ENCODE measurements at regions not wholly inside any gene's neighbourhood (a gene's known extent, or its start where the extent isn't known, plus 50 kb on each side); places are given as distances from the start of the nearest gene placed in this dataset.

- Histone ChIP-seq H3K9me3 (no peaks in the 10 kb centered on the region), H3K27ac (no peak overlapping the region), H3K27me3 (peaks cover 0 to 11% (median 0%) of the 10 kb centered on the region in 9 donors), H3K36me3 (no peaks in the 10 kb centered on the region), H3K4me1 (no peaks in the 10 kb centered on the region), H3K4me3 (no peak overlapping the region)
- 78 to 88% (median 85%) methylated on average over 8 of the region's 8 CpGs for WGBS, 4 donors
- DNase-seq (no peak), ATAC-seq (no peak)
- TF ChIP-seq CTCF (IDR thresholded peaks at IDR 0.05): no peak
- TF ChIP-seq POLR2A (IDR thresholded peaks at IDR 0.05): no peak
- intact Hi-C loops (cut with DNase I): no loop called here
Observed at GRCh38 chr20:43364001-43364400, 93.7 kb upstream of the SRSF6 start.

- Histone ChIP-seq H3K9me3 (no peaks in the 10 kb centered on the region), H3K4me1 (no peaks in the 10 kb centered on the region), H3K27ac (no peak overlapping the region), H3K27me3 (peaks cover 0 to 11% (median 0%) of the 10 kb centered on the region in 9 donors), H3K4me3 (no peak overlapping the region), H3K36me3 (no peaks in the 10 kb centered on the region)
- TF ChIP-seq POLR2A (IDR thresholded peaks at IDR 0.05) (no peak), CTCF (IDR thresholded peaks at IDR 0.05) (no peak)
- no peak for ATAC-seq
- no peak for DNase-seq
- intact Hi-C loops (cut with DNase I): no loop called here
- WGBS, 4 donors: 77 to 83% (median 79%) methylated on average over 13 of the region's 13 CpGs
Observed at GRCh38 chr20:43363506-43363905, 94.2 kb upstream of the SRSF6 start.

- H3K4me1 ChIP-seq: no peaks in the 10 kb centered on the region
- DNase-seq (no peak), ATAC-seq (no peak)
- intact Hi-C loops (cut with DNase I): no loop called here
- H3K36me3 ChIP-seq: no peaks in the 10 kb centered on the region
- 70 to 92% (median 83%) methylated on average over 4 of the region's 4 CpGs for WGBS, 4 donors
- H3K4me3 ChIP-seq: no peak overlapping the region
- H3K9me3 ChIP-seq: no peaks in the 10 kb centered on the region
- TF ChIP-seq CTCF (IDR thresholded peaks at IDR 0.05): no peak
- TF ChIP-seq POLR2A (IDR thresholded peaks at IDR 0.05): no peak
- H3K27me3 ChIP-seq: peaks cover 0 to 11% (median 0%) of the 10 kb centered on the region in 9 donors
- H3K27ac ChIP-seq: no peak overlapping the region
Observed at GRCh38 chr20:43361526-43361925, 96.2 kb upstream of the SRSF6 start.

GRCh38 chr20:43360016-43360415 lies 97.7 kb upstream of the SRSF6 start:
- intact Hi-C loops (cut with DNase I): no loop called here

More at GRCh38 chr20:43360016-43360415, 97.7 kb upstream of the SRSF6 start:
- H3K27me3 ChIP-seq: peaks cover 0 to 6% (median 0%) of the 10 kb centered on the region in 9 donors
- H3K36me3 ChIP-seq: no peaks in the 10 kb centered on the region
- DNase-seq: no peak
- no peak overlapping the region for H3K27ac ChIP-seq
- no peak for ATAC-seq
- TF ChIP-seq POLR2A (IDR thresholded peaks at IDR 0.05): no peak
- TF ChIP-seq CTCF (IDR thresholded peaks at IDR 0.05): no peak
- no peak overlapping the region for H3K4me3 ChIP-seq
- WGBS, 4 donors: 78 to 81% (median 80%) methylated on average over 8 of the region's 8 CpGs
- no peaks in the 10 kb centered on the region for H3K4me1 ChIP-seq
- no peaks in the 10 kb centered on the region for H3K9me3 ChIP-seq

All from heart left ventricle (tissue), 16 donors.